ENCODE measurements at regions not wholly inside any gene's neighbourhood (a gene's known extent, or its start where the extent isn't known, plus 50 kb on each side); places are given as distances from the start of the nearest gene placed in this dataset.
A peak's percentile ranks its signal among the peaks of the same experiment; 100 is the strongest.

DNA sequence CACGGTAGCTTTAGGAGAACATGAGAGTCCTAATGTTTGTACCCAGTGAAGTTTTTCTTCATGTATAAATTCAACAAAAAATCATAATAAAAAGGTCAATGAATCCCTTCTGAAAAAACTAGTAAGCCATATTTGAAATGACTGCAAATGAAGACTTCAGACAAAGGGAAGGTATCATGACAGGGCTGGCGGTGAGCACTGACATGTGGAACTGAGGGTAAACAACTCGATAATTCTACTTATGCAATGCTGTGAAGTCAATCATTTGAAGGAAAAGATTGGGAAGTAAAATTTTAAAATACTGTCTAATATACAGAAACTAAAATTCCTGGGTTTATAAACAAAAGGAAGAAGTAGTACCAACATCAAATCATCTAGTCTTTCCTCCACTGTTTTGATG, 190.2 kb upstream of the COPS8 start:
- H3K27ac ChIP-seq = no peak overlapping the region
- TF ChIP-seq, protein P1, sequence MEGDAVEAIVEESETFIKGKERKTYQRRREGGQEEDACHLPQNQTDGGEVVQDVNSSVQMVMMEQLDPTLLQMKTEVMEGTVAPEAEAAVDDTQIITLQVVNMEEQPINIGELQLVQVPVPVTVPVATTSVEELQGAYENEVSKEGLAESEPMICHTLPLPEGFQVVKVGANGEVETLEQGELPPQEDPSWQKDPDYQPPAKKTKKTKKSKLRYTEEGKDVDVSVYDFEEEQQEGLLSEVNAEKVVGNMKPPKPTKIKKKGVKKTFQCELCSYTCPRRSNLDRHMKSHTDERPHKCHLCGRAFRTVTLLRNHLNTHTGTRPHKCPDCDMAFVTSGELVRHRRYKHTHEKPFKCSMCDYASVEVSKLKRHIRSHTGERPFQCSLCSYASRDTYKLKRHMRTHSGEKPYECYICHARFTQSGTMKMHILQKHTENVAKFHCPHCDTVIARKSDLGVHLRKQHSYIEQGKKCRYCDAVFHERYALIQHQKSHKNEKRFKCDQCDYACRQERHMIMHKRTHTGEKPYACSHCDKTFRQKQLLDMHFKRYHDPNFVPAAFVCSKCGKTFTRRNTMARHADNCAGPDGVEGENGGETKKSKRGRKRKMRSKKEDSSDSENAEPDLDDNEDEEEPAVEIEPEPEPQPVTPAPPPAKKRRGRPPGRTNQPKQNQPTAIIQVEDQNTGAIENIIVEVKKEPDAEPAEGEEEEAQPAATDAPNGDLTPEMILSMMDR (conservative IDR thresholded peaks at IDR 0.05) = no peak

DNA sequence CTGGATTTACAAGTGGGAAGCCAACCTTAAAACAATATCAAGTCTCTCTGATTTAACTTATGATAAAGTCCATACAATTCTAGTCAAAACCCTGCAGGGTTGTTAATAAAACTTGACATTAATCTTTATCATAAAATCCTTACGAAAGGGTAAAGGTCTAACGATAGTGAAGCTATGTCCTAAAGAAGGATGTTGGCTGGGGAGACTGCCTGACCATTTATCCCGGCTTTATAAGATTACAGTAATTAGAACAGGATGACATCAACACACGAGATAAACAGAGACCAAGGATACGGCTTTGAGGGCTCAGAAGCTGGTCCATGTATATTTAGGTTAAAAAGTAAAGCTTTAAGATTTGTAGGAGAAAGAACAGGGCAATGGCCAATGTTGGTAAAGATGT, 189.0 kb upstream of the COPS8 start:
- H3K27ac ChIP-seq = no peak overlapping the region
- TF ChIP-seq, protein P1 (conservative IDR thresholded peaks at IDR 0.05) = no peak

DNA sequence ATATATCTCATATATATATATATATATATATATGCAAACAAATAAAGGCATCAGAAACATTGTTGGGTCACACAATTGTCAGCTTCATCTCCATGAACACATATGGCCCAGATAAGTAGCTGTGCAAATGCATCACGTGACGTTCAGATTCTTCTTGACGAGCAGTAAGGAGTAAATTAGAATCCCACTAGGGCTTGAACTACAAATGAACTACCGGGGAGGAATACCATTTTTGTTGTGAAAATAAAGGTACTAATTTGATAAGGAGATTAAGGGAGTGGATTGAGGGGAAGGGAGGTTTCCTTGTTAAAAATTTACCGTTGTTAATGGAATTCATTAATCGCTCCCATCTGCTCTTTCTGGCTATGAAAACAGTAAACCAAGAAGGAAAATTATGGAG, 186.5 kb upstream of the COPS8 start:
- peak overlapping the region; percentile 30; the same call in 1 of the 2 replicates for H3K27ac ChIP-seq
- TF ChIP-seq, protein P1 (conservative IDR thresholded peaks at IDR 0.05) = no peak

DNA sequence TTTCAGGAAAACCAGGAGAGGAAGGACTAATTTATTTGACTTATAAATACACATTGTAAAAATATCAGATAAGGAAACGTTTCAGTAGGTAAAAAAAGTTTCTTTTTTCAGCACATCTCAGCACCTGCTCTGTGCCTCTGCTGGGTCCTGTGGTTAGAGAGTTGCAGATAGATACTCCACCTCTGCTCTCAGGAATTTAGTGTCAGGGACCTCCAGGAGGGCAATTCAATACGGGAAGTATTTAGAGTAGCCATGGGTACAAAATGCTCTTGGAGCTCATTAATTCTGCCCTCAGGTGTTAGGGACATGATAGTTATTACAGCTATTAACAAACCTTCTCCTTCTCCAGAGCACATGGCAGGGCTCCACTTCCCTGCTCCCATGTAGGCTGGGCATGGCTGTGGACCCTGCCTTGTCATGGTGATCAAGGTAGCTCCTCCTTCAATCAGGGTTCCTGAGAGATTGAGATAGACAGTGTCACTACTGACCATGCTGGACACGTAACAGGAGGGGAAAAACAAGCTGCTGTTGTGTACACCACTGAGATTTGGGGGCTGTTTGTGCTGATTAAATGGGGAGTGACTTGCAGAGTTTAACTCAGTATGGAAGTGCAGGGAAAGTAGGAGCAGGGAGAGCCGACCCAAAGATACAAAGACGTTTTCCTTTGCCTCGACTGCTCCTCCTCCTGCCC, 185.6 kb upstream of the COPS8 start:
- H3K27ac ChIP-seq = peak overlapping the region; percentile 30; the same call in 1 of the 2 replicates

DNA sequence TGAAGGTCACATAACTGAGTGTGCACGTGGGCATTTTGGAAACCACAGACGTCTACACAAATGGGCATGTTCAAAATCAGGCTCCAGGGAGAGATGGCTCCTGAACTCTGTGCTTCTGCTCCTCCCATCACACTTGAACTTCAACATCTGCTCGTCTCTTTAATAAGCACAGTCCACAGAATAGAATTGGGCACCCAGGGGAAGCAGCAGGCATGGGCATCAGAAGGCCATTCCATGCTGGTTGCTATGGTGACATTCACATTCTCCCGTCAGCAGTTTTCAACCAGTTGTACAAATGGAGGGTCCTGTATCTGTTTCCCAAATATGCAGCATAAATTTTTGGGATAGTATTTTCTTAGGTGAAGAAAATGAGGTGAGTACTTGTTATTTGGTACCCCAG, 183.7 kb upstream of the COPS8 start:
- TF ChIP-seq, protein P1 (conservative IDR thresholded peaks at IDR 0.05) = no peak
- H3K27ac ChIP-seq = no peak overlapping the region

More for the DNA sequence above, 185.6 kb upstream of the COPS8 start:
- TF ChIP-seq, protein P1 (conservative IDR thresholded peaks at IDR 0.05) = no peak

DNA sequence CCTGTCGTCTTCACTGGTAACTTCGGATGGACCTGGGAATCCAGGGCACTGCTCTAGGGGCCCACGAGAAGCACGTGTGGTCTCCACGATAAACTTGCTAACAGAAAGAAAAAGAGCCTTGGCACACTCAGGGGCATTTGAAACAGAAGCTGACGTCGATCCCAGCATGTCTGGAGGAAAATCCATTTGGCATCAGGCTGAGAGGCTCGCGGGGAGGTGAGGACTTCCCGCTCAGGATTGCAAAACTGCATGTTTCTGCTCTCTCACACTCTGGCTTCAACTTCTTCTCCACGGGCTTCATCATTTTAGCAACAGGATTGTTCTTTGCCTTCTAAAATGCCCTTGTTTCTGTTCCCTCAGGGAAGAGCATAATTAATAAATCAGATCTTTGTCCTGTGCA, 181.7 kb upstream of the COPS8 start:
- TF ChIP-seq, protein P1 (conservative IDR thresholded peaks at IDR 0.05) = no peak
- H3K27ac ChIP-seq = no peak overlapping the region

DNA sequence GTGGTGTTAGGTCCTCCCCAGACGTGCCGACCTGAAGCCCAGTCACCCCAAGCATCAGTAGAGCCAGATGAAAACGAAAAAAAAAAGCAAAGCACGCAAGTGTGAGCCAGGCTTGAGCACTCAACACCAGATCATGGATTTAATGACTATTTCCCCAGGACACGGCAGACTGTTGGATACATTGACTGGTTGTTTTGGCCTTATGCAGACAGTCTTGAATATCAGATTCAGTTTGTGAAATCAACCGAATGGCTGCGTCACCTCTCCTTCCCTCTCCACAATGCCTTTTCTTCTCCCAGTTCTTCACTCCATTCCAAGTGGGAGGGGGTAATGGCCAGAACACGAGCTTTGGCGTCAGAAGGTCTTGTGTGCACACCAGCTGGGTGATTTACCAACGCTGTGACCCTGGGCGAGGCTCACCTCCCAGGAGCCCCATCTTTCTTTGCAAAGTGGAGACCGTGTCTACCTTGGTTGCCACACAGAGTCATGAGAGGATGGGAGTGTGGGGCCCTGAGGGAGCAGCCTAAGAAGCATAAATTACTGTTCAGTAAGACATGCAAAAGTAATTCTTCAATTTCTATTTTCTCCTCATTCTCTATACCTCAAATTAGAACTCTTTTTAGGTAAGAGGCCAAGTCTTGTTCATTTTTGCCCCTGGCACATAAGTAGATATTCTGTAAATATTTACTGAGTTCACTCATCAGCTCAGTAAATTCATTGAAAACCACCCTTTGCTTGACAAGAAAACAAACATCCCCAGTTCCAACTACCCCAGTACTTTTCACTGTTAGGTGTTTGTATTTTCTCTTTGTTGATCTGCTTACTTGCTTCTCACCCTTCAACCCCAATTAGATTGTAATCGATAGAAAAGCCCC, 181.1 kb upstream of the COPS8 start:
- TF ChIP-seq, protein P1 (conservative IDR thresholded peaks at IDR 0.05) = no peak
- no peak overlapping the region for H3K27ac ChIP-seq

Data from VCaP (cell line).